ENCODE measurements at regions not wholly inside any gene's neighbourhood (a gene's known extent, or its start where the extent isn't known, plus 50 kb on each side); places are given as distances from the start of the nearest gene placed in this dataset.

- H3K36me3 Mint-ChIP-seq: no peaks in the 10 kb centered on the region
- H3K4me3 ChIP-seq (ENCODE audit: low read length): no peak overlapping the region
- H3K4me3 Mint-ChIP-seq: no peak overlapping the region
- DNase-seq: no peak
- TF ChIP-seq CTCF (IDR thresholded peaks at IDR 0.05): no peak
- H3K36me3 ChIP-seq (ENCODE audit: control insufficient read depth, insufficient read depth, low read length): no peaks in the 10 kb centered on the region
- 88% methylated on average over 1 of the region's 1 CpG for WGBS (ENCODE audit: insufficient coverage)
- peaks cover 6 to 7% of the 10 kb centered on the region in 2 donors for H3K9me3 Mint-ChIP-seq
- H3K9me3 ChIP-seq (ENCODE audit: control insufficient read depth, insufficient read depth, low read length): no peaks in the 10 kb centered on the region
- H3K27me3 Mint-ChIP-seq (ENCODE audit: low read depth in 2 of 2): no peaks in the 10 kb centered on the region
- H3K4me1 ChIP-seq (ENCODE audit: control insufficient read depth, insufficient read depth, low read length): no peaks in the 10 kb centered on the region
- no peak overlapping the region for H3K27ac Mint-ChIP-seq
- intact Hi-C loops (cut with micrococcal nuclease): no loop called here
- no peak for ATAC-seq
- H3K4me1 Mint-ChIP-seq: no peaks in the 10 kb centered on the region
- no peak overlapping the region for H3K27ac ChIP-seq (ENCODE audit: low read length)
- no peaks in the 10 kb centered on the region for H3K27me3 ChIP-seq (ENCODE audit: control insufficient read depth, insufficient read depth, low read length)
These were observed 793.2 kb upstream of the RGMB start for GRCh38 chr5:97980291-97980690.

GRCh38 chr5:97986069-97986468 lies 787.4 kb upstream of the RGMB start:
- Histone ChIP-seq H3K36me3 (ENCODE audit: control insufficient read depth, insufficient read depth, low read length) (no peaks in the 10 kb centered on the region), H3K27ac (ENCODE audit: low read length) (no peak overlapping the region), H3K4me3 (ENCODE audit: low read length) (no peak overlapping the region), H3K27me3 (ENCODE audit: control insufficient read depth, insufficient read depth, low read length) (no peaks in the 10 kb centered on the region), H3K4me1 (ENCODE audit: control insufficient read depth, insufficient read depth, low read length) (no peaks in the 10 kb centered on the region), H3K9me3 (ENCODE audit: control insufficient read depth, insufficient read depth, low read length) (no peaks in the 10 kb centered on the region)
- H3K4me1 Mint-ChIP-seq: no peaks in the 10 kb centered on the region
- no peak for ATAC-seq
- no peak overlapping the region for H3K27ac Mint-ChIP-seq
- H3K27me3 Mint-ChIP-seq (ENCODE audit: low read depth in 2 of 2): no peaks in the 10 kb centered on the region
- H3K36me3 Mint-ChIP-seq: no peaks in the 10 kb centered on the region
- DNase-seq: no peak
- peaks cover 2 to 18% of the 10 kb centered on the region in 2 donors for H3K9me3 Mint-ChIP-seq
- no peak for TF ChIP-seq CTCF (IDR thresholded peaks at IDR 0.05)
- WGBS (ENCODE audit: insufficient coverage): 74% methylated on average over 4 of the region's 4 CpGs
- no peak overlapping the region for H3K4me3 Mint-ChIP-seq
- intact Hi-C loops (cut with micrococcal nuclease): no loop called here

- peaks cover 7 to 26% of the 10 kb centered on the region in 2 donors for H3K9me3 Mint-ChIP-seq
- no peaks in the 10 kb centered on the region for H3K4me1 Mint-ChIP-seq
- ATAC-seq (no peak), DNase-seq (no peak)
- Histone ChIP-seq H3K27ac (ENCODE audit: low read length) (no peak overlapping the region), H3K36me3 (ENCODE audit: control insufficient read depth, insufficient read depth, low read length) (no peaks in the 10 kb centered on the region), H3K9me3 (ENCODE audit: control insufficient read depth, insufficient read depth, low read length) (no peaks in the 10 kb centered on the region), H3K4me1 (ENCODE audit: control insufficient read depth, insufficient read depth, low read length) (no peaks in the 10 kb centered on the region), H3K27me3 (ENCODE audit: control insufficient read depth, insufficient read depth, low read length) (no peaks in the 10 kb centered on the region), H3K4me3 (ENCODE audit: low read length) (no peak overlapping the region)
- no peaks in the 10 kb centered on the region for H3K27me3 Mint-ChIP-seq (ENCODE audit: low read depth in 2 of 2)
- 96% methylated on average over 7 of the region's 7 CpGs for WGBS (ENCODE audit: insufficient coverage)
- H3K4me3 Mint-ChIP-seq: no peak overlapping the region
- no peaks in the 10 kb centered on the region for H3K36me3 Mint-ChIP-seq
- TF ChIP-seq CTCF (IDR thresholded peaks at IDR 0.05): no peak
- intact Hi-C loops (cut with micrococcal nuclease): no loop called here
- H3K27ac Mint-ChIP-seq: no peak overlapping the region
These were observed 782.2 kb upstream of the RGMB start for GRCh38 chr5:97991236-97991635.

- no peak overlapping the region for H3K27ac Mint-ChIP-seq
- H3K27me3 Mint-ChIP-seq (ENCODE audit: low read depth in 2 of 2): no peaks in the 10 kb centered on the region
- intact Hi-C loops (cut with micrococcal nuclease): no loop called here
- H3K27ac ChIP-seq (ENCODE audit: low read length): no peak overlapping the region
- no peaks in the 10 kb centered on the region for H3K4me1 Mint-ChIP-seq
- no peak overlapping the region for H3K4me3 ChIP-seq (ENCODE audit: low read length)
- DNase-seq (no peak), ATAC-seq (no peak)
- H3K4me3 Mint-ChIP-seq: no peak overlapping the region
- no peaks in the 10 kb centered on the region for H3K36me3 Mint-ChIP-seq
- no peaks in the 10 kb centered on the region for H3K36me3 ChIP-seq (ENCODE audit: control insufficient read depth, insufficient read depth, low read length)
- peaks cover 4% of the 10 kb centered on the region for H3K9me3 ChIP-seq (ENCODE audit: control insufficient read depth, insufficient read depth, low read length)
- peaks cover 12 to 19% of the 10 kb centered on the region in 2 donors for H3K9me3 Mint-ChIP-seq
- no peaks in the 10 kb centered on the region for H3K4me1 ChIP-seq (ENCODE audit: control insufficient read depth, insufficient read depth, low read length)
- H3K27me3 ChIP-seq (ENCODE audit: control insufficient read depth, insufficient read depth, low read length): no peaks in the 10 kb centered on the region
- no peak for TF ChIP-seq CTCF (IDR thresholded peaks at IDR 0.05)
These were observed 774.5 kb upstream of the RGMB start for GRCh38 chr5:97998941-97999340.
